Astrocyte (in vitro differentiated cells and primary cell): ENCODE measurements at regions not wholly inside any gene's neighbourhood (a gene's known extent, or its start where the extent isn't known, plus 50 kb on each side); places are given as distances from the start of the nearest gene placed in this dataset.

ENCODE experiments used
- DNase-seq: peaks from one replicate; pipeline ENCODE4 v3.0.0-alpha.2; 2010; ENCODE audit warnings: low read depth
- FAIRE-seq: peaks from 2 replicates; lab custom pipeline; 2011; peaks lifted over from hg19 to GRCh38; lab: Jason Lieb, UNC
- H2AFZ ChIP-seq: 2 replicates; pipeline ENCODE4 v1.6.0; 2012; ENCODE audit warnings: low read depth, low read length, inconsistent platforms
- H3K27ac ChIP-seq: 2 replicates; pipeline ENCODE4 v1.5.1; 2011; ENCODE audit warnings: low read depth, low read length, inconsistent platforms
- H3K27me3 ChIP-seq: 2 replicates; pipeline ENCODE4 v1.6.0; 2011; ENCODE audit warnings: low read length, inconsistent platforms; ENCODE audit not compliant: insufficient read depth
- H3K36me3 ChIP-seq: 2 replicates; pipeline ENCODE4 v1.5.1; 2011; ENCODE audit warnings: low read length, inconsistent platforms; ENCODE audit not compliant: insufficient read depth
- H3K4me1 ChIP-seq: 2 replicates; pipeline ENCODE4 v1.5.1; 2011; ENCODE audit warnings: low read length, inconsistent platforms; ENCODE audit not compliant: insufficient read depth
- H3K4me2 ChIP-seq: 2 replicates; pipeline ENCODE4 v1.6.0; 2012; ENCODE audit warnings: low read length, inconsistent platforms
- H3K4me3 ChIP-seq: 2 replicates; pipeline ENCODE4 v1.5.1; 2011; ENCODE audit warnings: low read depth, mild to moderate bottlenecking, low read length, inconsistent platforms; ENCODE audit not compliant: insufficient read depth
- H3K79me2 ChIP-seq: 2 replicates; pipeline ENCODE4 v1.6.0; 2012; ENCODE audit warnings: mild to moderate bottlenecking, low read length, inconsistent platforms; ENCODE audit not compliant: insufficient read depth
- H3K9ac ChIP-seq: 2 replicates; pipeline ENCODE4 v1.6.0; 2012; ENCODE audit warnings: mild to moderate bottlenecking, low read length, inconsistent platforms
- H3K9me3 ChIP-seq: 2 replicates; pipeline ENCODE4 v1.5.1; 2012; ENCODE audit warnings: low read depth, mild to moderate bottlenecking, low read length, inconsistent platforms; ENCODE audit not compliant: insufficient read depth
- H4K20me1 ChIP-seq: 2 replicates; pipeline ENCODE4 v1.6.0; 2012; ENCODE audit warnings: low read length, inconsistent platforms; ENCODE audit not compliant: insufficient read depth
- H3K27ac Mint-ChIP-seq: one replicate; pipeline ENCODE4 v1.8.0; 2021; ENCODE audit warnings: mild to moderate bottlenecking, mixed read lengths; ENCODE audit not compliant: unreplicated experiment
- H3K27me3 Mint-ChIP-seq: one replicate; pipeline ENCODE4 v1.8.0; 2021; ENCODE audit warnings: low read depth, mixed read lengths; ENCODE audit not compliant: unreplicated experiment
- H3K36me3 Mint-ChIP-seq: one replicate; pipeline ENCODE4 v1.8.0; 2021; ENCODE audit warnings: low read depth, mixed read lengths; ENCODE audit not compliant: unreplicated experiment
- H3K4me1 Mint-ChIP-seq: one replicate; pipeline ENCODE4 v1.8.0; 2021; ENCODE audit warnings: low read depth, mixed read lengths; ENCODE audit not compliant: unreplicated experiment
- H3K4me3 Mint-ChIP-seq: one replicate; pipeline ENCODE4 v1.8.0; 2021; ENCODE audit warnings: mild to moderate bottlenecking, moderate library complexity, mixed read lengths; ENCODE audit not compliant: unreplicated experiment
- H3K9me3 Mint-ChIP-seq: one replicate; pipeline ENCODE4 v1.8.0; 2021; ENCODE audit warnings: mild to moderate bottlenecking, mixed read lengths; ENCODE audit not compliant: unreplicated experiment
- CTCF ChIP-seq: IDR thresholded peaks from 2 replicates; pipeline ENCODE4 v1.5.1; 2011; ENCODE audit warnings: low read depth, mild to moderate bottlenecking, inconsistent platforms, low read length, moderate library complexity; ENCODE audit not compliant: insufficient read depth
- EZH2 ChIP-seq: IDR thresholded peaks from 2 replicates; pipeline ENCODE4 v1.6.1; 2012; ENCODE audit warnings: mild to moderate bottlenecking, low read length, inconsistent platforms; ENCODE audit not compliant: insufficient read depth

GRCh38 chr1:115426231-115426771 is 88.3 kb upstream of the NGF start:
- Mint-ChIP-seq H3K27me3 (no peaks in the 10 kb centered on the region), H3K4me3 (no peak overlapping the region), H3K9me3 (no peaks in the 10 kb centered on the region), H3K36me3 (no peaks in the 10 kb centered on the region), H3K27ac (peak overlapping the region; percentile 98), H3K4me1 (peaks cover 58% of the 10 kb centered on the region)
- DNase-seq (peak; percentile 92), FAIRE-seq (peak; percentile 89)
- no peak overlapping the region for H3K4me3 ChIP-seq
- H3K79me2 ChIP-seq, result no peaks in the 10 kb centered on the region
- H3K36me3 ChIP-seq, result no peaks in the 10 kb centered on the region
- no peaks in the 10 kb centered on the region for H4K20me1 ChIP-seq
- no peaks in the 10 kb centered on the region for H3K9me3 ChIP-seq
- H3K9ac ChIP-seq, result peak overlapping the region; percentile 55
- no peak for TF ChIP-seq EZH2
- no peak for TF ChIP-seq CTCF
- peak overlapping the region; percentile 44 for H2AFZ ChIP-seq
- H3K27me3 ChIP-seq, result no peaks in the 10 kb centered on the region
- peaks cover 64% of the 10 kb centered on the region for H3K4me1 ChIP-seq
- peak overlapping the region; percentile 36 for H3K4me2 ChIP-seq
- H3K27ac ChIP-seq, result peak overlapping the region; percentile 85

- Histone ChIP-seq H3K36me3 (no peaks in the 10 kb centered on the region), H4K20me1 (no peaks in the 10 kb centered on the region), H3K27ac (peak overlapping the region; percentile 85), H3K9me3 (no peaks in the 10 kb centered on the region), H3K27me3 (no peaks in the 10 kb centered on the region), H3K79me2 (no peaks in the 10 kb centered on the region), H3K4me2 (no peak overlapping the region), H2AFZ (no peak overlapping the region), H3K4me3 (no peak overlapping the region), H3K4me1 (peaks cover 58% of the 10 kb centered on the region), H3K9ac (peak overlapping the region; percentile 55)
- Mint-ChIP-seq H3K27me3 (no peaks in the 10 kb centered on the region), H3K9me3 (no peaks in the 10 kb centered on the region), H3K4me1 (peaks cover 52% of the 10 kb centered on the region), H3K4me3 (no peak overlapping the region), H3K27ac (peak overlapping the region; percentile 98), H3K36me3 (no peaks in the 10 kb centered on the region)
- FAIRE-seq (no peak), DNase-seq (no peak)
- no peak for TF ChIP-seq CTCF
Measured at GRCh38 chr1:115425442-115425841, 87.4 kb upstream of the NGF start.

GRCh38 chr1:115423776-115424175 is 85.7 kb upstream of the NGF start:
- Histone ChIP-seq H3K4me2 (peak overlapping the region; percentile 53), H3K27me3 (no peaks in the 10 kb centered on the region), H3K4me1 (peaks cover 43% of the 10 kb centered on the region), H3K79me2 (no peaks in the 10 kb centered on the region), H3K27ac (no peak overlapping the region), H3K4me3 (no peak overlapping the region), H3K9me3 (no peaks in the 10 kb centered on the region), H3K9ac (no peak overlapping the region), H4K20me1 (no peaks in the 10 kb centered on the region), H3K36me3 (no peaks in the 10 kb centered on the region), H2AFZ (no peak overlapping the region)
- peak; percentile 71 for DNase-seq
- FAIRE-seq, result peak; percentile 67
- TF ChIP-seq EZH2 (no peak), CTCF (no peak)
- Mint-ChIP-seq H3K27me3 (no peaks in the 10 kb centered on the region), H3K9me3 (no peaks in the 10 kb centered on the region), H3K36me3 (no peaks in the 10 kb centered on the region), H3K4me1 (peaks cover 37% of the 10 kb centered on the region), H3K4me3 (no peak overlapping the region), H3K27ac (peak overlapping the region; percentile 64)
